CD14-positive monocyte (primary cell): ENCODE measurements at regions not wholly inside any gene's neighbourhood (a gene's known extent, or its start where the extent isn't known, plus 50 kb on each side); places are given as distances from the start of the nearest gene placed in this dataset.

Experiments
- DNase-seq, 3 donors: peaks; one replicate each; pipeline ENCODE4 v3.0.0-alpha.2; 2011 to 2022
- H2AFZ ChIP-seq: 2 replicates; pipeline ENCODE4 v1.6.0; 2012; ENCODE audit warnings: mild to moderate bottlenecking, low read depth, low read length, inconsistent platforms; ENCODE audit not compliant: insufficient read depth, poor library complexity, severe bottlenecking
- H3K27ac ChIP-seq, 2 donors: 1 replicate in 1 of 2; 2 replicates in 1 of 2; pipeline ENCODE4 v1.5.1; 2012 to 2013; ENCODE audit warnings: low read length in 2 of 2, control low read depth in 1 of 2, inconsistent platforms in 1 of 2, low read depth in 1 of 2, mild to moderate bottlenecking in 1 of 2
- H3K27me3 ChIP-seq, 2 donors: one replicate each; pipeline versions ENCODE4 v1.6.0 to v1.6.1; 2011 to 2013; ENCODE audit warnings: low read length in 2 of 2; ENCODE audit not compliant: control insufficient read depth in 2 of 2, insufficient read depth in 2 of 2
- H3K36me3 ChIP-seq, 2 donors: replicated peaks in 1 of 2; 1 replicate in 1 of 2; 2 replicates in 1 of 2; pipeline versions ENCODE4 v1.5.1 to v1.6.1; 2012 to 2013; ENCODE audit warnings: low read length in 2 of 2, control low read depth in 1 of 2, inconsistent platforms in 1 of 2, mild to moderate bottlenecking in 1 of 2; ENCODE audit not compliant: insufficient read depth in 2 of 2, control insufficient read depth in 1 of 2
- H3K4me1 ChIP-seq, 2 donors: 1 replicate in 1 of 2; 2 replicates in 1 of 2; pipeline versions ENCODE4 v1.5.1 to v1.6.1; 2012 to 2013; ENCODE audit warnings: low read length in 2 of 2, control low read depth in 1 of 2, inconsistent platforms in 1 of 2, mild to moderate bottlenecking in 1 of 2, moderate library complexity in 1 of 2; ENCODE audit not compliant: insufficient read depth in 2 of 2, control insufficient read depth in 1 of 2
- H3K4me2 ChIP-seq: replicated peaks from 2 replicates; pipeline ENCODE3; 2012; ENCODE audit warnings: low read length, moderate library complexity, mild to moderate bottlenecking; ENCODE audit not compliant: poor library complexity, severe bottlenecking; ENCODE audit errors: extremely low read depth
- H3K4me3 ChIP-seq, 3 experiments: fragments of 200-600 bp in 1 of 3; sonication (generic) in 1 of 3; replicated peaks in 1 of 3; 1 replicate in 2 of 3; 2 replicates in 1 of 3; pipeline ENCODE4 v1.5.1; 2011 to 2013; ENCODE audit warnings: low read length in 3 of 3, mild to moderate bottlenecking in 3 of 3, control low read depth in 2 of 3, low read depth in 2 of 3, inconsistent platforms in 1 of 3, moderate library complexity in 1 of 3
- H3K79me2 ChIP-seq: 2 replicates; pipeline ENCODE4 v1.6.0; 2012; ENCODE audit warnings: mild to moderate bottlenecking, control low read depth, inconsistent platforms, low read length, moderate library complexity; ENCODE audit not compliant: insufficient read depth
- H3K9ac ChIP-seq: 2 replicates; pipeline ENCODE4 v1.6.0; 2017; ENCODE audit warnings: low read length, mild to moderate bottlenecking; ENCODE audit not compliant: insufficient read depth, poor library complexity, severe bottlenecking
- H3K9me3 ChIP-seq, 2 donors: replicated peaks in 1 of 2; 1 replicate in 1 of 2; 2 replicates in 1 of 2; pipeline versions ENCODE4 v1.5.1 to v1.6.1; 2012 to 2013; ENCODE audit warnings: low read length in 2 of 2, control low read depth in 1 of 2; ENCODE audit not compliant: control insufficient read depth in 1 of 2, insufficient read depth in 1 of 2
- H4K20me1 ChIP-seq: 2 replicates; pipeline ENCODE4 v1.6.0; 2012; ENCODE audit warnings: mild to moderate bottlenecking, low read length, control low read depth, moderate library complexity; ENCODE audit not compliant: insufficient read depth
- H3K27ac Mint-ChIP-seq, 7 donors: one replicate each; pipeline ENCODE4 v1.8.0; 2020; ENCODE audit warnings: mild to moderate bottlenecking in 7 of 7, mixed read lengths in 7 of 7, moderate library complexity in 6 of 7, inconsistent platforms in 2 of 7
- H3K27me3 Mint-ChIP-seq, 3 donors: one replicate each; pipeline ENCODE4 v1.8.0; 2021 to 2022; ENCODE audit warnings: low read depth in 3 of 3, mild to moderate bottlenecking in 3 of 3, mixed read lengths in 3 of 3, moderate library complexity in 3 of 3, inconsistent platforms in 1 of 3
- H3K36me3 Mint-ChIP-seq, 2 donors: one replicate each; pipeline ENCODE4 v1.8.0; 2020; ENCODE audit warnings: mixed read lengths in 2 of 2, inconsistent platforms in 1 of 2, mild to moderate bottlenecking in 1 of 2
- H3K4me1 Mint-ChIP-seq: one replicate; pipeline ENCODE4 v1.8.0; 2020; ENCODE audit warnings: mild to moderate bottlenecking, mixed read lengths
- H3K4me3 Mint-ChIP-seq, 2 donors: one replicate each; pipeline ENCODE4 v1.8.0; 2020; ENCODE audit warnings: mild to moderate bottlenecking in 2 of 2, mixed read lengths in 2 of 2, moderate library complexity in 1 of 2
- H3K9me3 Mint-ChIP-seq, 7 donors: one replicate each; pipeline ENCODE4 v1.8.0; 2020 to 2022; ENCODE audit warnings: mixed read lengths in 7 of 7, mild to moderate bottlenecking in 6 of 7, moderate library complexity in 6 of 7, inconsistent platforms in 2 of 7
- CTCF ChIP-seq: fragments of 200-600 bp; IDR thresholded peaks from one replicate; pipeline ENCODE4 v1.8.0; 2022; ENCODE audit warnings: antibody characterized with exemption, mild to moderate bottlenecking
- WGBS: methylation state at CpG from one replicate; pipeline ENCODE4 v1.1.5; 2013; ENCODE audit warnings: missing lambda C conversion rate; ENCODE audit not compliant: insufficient coverage; 5-methylcytosine and 5-hydroxymethylcytosine counted together
- intact Hi-C, 2 donors: fragments of 100-400 bp; cut with micrococcal nuclease; formaldehyde crosslinking; loops; one replicate each; pipeline versions ENCODE4 v1.15.0 to v1.15.1; 2023

DNA sequence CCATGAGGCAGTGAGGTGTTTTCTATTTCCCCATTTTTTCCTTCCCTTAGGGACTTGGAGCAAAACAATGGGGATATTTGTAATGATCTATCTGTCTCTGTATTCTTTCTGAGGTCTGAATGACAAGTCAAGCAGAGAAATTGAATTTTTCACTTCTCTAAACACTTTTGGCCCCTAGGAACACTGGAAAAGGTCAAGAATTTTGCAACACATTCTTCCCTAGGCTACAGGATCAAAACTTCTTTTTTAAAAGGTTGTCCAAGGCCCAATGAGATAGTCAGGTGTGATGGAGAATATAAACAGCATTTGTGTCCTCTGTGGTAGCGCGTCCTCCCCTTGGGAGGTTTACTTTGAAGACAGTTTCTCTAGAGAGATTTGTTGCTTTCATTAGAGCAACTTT lies 620.5 kb downstream of the TLR4 start:
- H3K4me3 ChIP-seq: no peak overlapping the region
- no peak overlapping the region for H3K27ac Mint-ChIP-seq
- DNase-seq: no peak
- H3K27ac ChIP-seq: no peak overlapping the region
- no peaks in the 10 kb centered on the region for H3K27me3 Mint-ChIP-seq
- H2AFZ ChIP-seq: no peak overlapping the region
- WGBS: no CpG with 5 or more reads among the region's 2 CpGs
- no peaks in the 10 kb centered on the region for H3K79me2 ChIP-seq
- no peaks in the 10 kb centered on the region for H3K4me1 Mint-ChIP-seq
- peaks cover 0 to 2% (median 0%) of the 10 kb centered on the region in 7 donors for H3K9me3 Mint-ChIP-seq
- H3K9me3 ChIP-seq: peaks cover 0 to 3% of the 10 kb centered on the region in 2 donors
- no peaks in the 10 kb centered on the region for H3K4me1 ChIP-seq
- intact Hi-C loops: no loop called here
- H3K36me3 Mint-ChIP-seq: no peaks in the 10 kb centered on the region
- no peak for TF ChIP-seq CTCF
- H4K20me1 ChIP-seq: no peaks in the 10 kb centered on the region
- H3K27me3 ChIP-seq: no peaks in the 10 kb centered on the region
- H3K4me2 ChIP-seq: no peak overlapping the region
- no peak overlapping the region for H3K4me3 Mint-ChIP-seq
- no peaks in the 10 kb centered on the region for H3K36me3 ChIP-seq
- no peak overlapping the region for H3K9ac ChIP-seq

DNA sequence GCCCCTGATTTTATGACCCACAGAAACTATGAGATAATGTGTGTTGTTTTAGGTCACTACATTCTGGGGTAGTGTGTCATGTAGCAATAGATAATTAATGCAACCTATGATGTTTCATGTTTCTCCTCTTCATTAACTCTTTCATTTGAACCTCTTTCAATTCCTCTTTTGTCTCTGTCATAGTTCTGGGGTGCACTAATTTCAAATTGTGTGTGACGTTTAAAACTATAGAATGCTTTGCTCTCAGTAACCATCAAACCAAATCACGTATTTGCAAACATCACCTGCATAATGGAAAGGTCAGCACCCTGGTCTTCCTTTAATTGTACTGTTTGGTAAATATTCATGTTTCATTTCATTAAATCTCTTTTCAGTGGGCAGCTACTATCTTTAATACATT lies 621.6 kb downstream of the TLR4 start:
- Histone ChIP-seq H3K79me2 (no peaks in the 10 kb centered on the region), H3K9me3 (peaks cover 0 to 3% of the 10 kb centered on the region in 2 donors), H3K4me1 (no peaks in the 10 kb centered on the region), H4K20me1 (no peaks in the 10 kb centered on the region), H3K4me3 (no peak overlapping the region), H3K27me3 (no peaks in the 10 kb centered on the region), H2AFZ (no peak overlapping the region), H3K27ac (no peak overlapping the region), H3K9ac (no peak overlapping the region), H3K4me2 (no peak overlapping the region), H3K36me3 (no peaks in the 10 kb centered on the region)
- no peak overlapping the region for H3K27ac Mint-ChIP-seq
- peaks cover 0 to 4% (median 2%) of the 10 kb centered on the region in 7 donors for H3K9me3 Mint-ChIP-seq
- WGBS: no CpG with 5 or more reads among the region's 2 CpGs
- H3K4me3 Mint-ChIP-seq: no peak overlapping the region
- no peaks in the 10 kb centered on the region for H3K27me3 Mint-ChIP-seq
- intact Hi-C loops: no loop called here
- DNase-seq: no peak
- no peak for TF ChIP-seq CTCF
- H3K36me3 Mint-ChIP-seq: no peaks in the 10 kb centered on the region
- no peaks in the 10 kb centered on the region for H3K4me1 Mint-ChIP-seq
